HG02759 (cell line): ENCODE measurements at regions not wholly inside any gene's neighbourhood (a gene's known extent, or its start where the extent isn't known, plus 50 kb on each side); places are given as distances from the start of the nearest gene placed in this dataset.
"Not testable (repeated sequence)": the region's sequence is repeated elsewhere in the genome, so short reads cannot be mapped to it uniquely, and the experiment has no call there.

ENCODE experiments used
- ATAC-seq: cut with Tn5 transposase; IDR thresholded peaks from one replicate; pipeline ENCODE4 v1.9.1; 2021; ENCODE audit warnings: mild to moderate bottlenecking, moderate library complexity; ENCODE audit not compliant: unreplicated experiment

DNA sequence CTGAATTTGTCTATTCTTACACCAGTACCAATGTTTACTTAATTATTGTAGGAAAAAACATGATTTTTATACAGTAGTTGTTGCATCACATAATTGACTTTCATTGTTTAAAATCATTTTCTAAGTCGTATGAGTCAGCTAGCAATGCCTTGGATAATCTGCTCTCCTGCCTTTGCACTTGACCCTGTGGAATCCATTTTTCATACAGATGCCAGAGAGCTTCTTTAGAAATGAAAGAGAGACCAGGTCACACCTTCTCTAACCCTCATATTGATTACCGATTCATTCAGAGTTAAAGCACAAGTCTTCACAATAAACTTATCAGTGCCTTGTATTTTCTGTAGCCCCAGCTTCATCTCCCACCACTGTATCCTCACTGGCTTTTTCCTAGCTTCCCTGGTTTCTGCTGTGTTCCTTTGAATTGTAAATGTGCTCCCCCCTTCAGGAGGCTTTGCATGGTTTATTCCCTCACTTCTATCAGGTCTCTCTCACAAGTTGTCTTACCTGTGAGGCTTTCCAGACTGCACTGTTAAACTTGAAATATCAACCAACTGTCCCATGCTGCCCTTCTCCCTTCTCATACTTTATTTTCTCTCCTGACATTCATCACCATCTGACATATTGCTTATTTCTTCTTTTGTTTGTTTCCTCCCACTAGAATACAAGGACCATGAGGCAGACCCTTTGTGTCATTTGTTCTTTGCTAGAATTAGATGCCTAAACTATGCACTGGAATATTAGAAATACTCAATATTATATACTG, 662.0 kb upstream of the GBE1 start:
- no peak for ATAC-seq

DNA sequence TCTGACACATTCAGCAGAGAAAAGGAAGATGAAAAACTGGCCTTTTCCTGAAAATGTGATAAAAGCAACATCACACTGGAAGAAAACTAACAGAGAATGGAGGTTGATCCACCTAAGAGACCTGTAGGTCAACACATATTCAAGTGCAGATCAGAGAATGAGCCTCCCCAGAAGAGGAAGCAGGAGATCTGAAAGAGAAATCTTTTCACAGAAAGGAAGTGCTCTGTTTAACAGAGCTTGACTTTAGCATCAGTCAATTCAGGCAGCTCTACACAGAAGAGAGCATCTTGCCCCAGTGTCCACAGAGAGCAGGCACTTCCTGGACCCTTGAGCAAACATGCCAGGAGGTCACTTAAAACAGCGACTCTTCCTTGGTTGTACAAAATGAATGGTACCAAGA, 655.4 kb upstream of the GBE1 start:
- no peak for ATAC-seq

DNA sequence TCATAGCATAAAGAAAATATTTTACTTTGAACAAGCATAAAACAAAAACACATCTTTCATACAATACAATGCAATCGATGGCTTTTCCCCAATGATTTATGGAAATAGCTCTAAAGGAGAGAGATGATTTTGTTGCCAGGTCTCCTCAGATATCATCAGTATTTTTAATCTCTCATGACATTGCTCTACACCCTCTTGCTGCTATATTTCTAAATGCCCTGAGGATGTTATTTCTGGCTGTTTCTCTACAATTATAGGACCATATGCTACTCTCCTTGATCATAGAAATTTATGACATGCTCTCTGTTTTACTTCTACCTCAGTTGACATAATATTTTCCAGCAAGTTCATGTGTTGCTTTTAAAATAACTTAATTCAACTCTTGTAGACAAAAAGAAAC, 654.9 kb upstream of the GBE1 start:
- ATAC-seq = no peak

DNA sequence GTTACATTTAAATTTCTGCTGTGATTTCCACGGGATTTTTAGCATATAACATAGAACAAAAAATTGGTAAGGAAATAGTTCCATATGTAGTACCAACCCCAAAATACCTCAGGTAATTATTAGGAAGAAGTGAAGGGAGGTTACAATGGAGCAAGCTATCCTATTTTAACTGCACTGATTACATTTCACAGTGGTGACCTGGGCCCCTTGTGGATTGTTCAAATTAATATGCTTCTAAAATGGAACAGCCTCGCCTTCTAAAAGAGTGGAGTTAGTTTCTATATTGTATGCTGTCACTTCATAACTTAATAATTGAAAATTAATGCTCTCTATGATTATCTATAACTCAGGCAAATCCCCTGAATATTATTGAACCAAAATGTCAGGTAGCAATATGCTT, 651.7 kb upstream of the GBE1 start:
- no peak for ATAC-seq

DNA sequence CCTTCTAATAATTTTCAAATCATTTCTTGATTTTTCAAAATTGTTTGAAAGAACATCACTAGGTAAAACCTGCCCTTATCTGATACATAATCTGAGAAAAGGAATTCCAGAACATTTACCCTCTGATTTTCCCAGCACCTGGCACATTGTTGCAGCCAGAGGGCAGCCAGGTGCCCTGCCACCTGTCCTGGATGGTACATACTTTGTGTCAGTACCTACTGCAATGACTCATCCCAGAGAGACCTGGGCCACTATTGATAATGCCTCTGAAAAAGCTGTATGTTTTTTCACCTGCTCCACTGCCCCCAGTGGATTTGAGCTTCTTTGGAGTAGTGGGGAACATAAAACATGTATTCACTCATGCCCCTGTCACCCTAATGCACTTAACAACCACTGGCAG, 648.9 kb upstream of the GBE1 start:
- ATAC-seq = no peak

DNA sequence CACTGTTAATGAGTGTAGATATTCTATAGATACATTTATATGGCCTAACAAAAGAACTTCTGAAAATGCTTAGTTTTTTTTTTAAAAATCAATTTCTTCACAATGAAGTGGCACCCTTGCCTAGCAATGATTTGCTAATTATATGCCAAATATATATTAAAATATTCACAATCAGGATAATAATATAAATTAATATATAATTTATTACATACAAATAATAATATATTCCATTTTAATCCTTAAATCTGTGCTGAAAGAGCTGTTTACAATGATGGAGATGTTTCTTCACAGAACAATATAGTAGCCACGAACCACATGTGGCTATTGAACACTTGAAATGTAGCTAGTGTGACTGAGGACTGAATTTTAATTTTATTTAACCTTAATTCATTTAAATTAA, 648.4 kb upstream of the GBE1 start:
- no peak for ATAC-seq

DNA sequence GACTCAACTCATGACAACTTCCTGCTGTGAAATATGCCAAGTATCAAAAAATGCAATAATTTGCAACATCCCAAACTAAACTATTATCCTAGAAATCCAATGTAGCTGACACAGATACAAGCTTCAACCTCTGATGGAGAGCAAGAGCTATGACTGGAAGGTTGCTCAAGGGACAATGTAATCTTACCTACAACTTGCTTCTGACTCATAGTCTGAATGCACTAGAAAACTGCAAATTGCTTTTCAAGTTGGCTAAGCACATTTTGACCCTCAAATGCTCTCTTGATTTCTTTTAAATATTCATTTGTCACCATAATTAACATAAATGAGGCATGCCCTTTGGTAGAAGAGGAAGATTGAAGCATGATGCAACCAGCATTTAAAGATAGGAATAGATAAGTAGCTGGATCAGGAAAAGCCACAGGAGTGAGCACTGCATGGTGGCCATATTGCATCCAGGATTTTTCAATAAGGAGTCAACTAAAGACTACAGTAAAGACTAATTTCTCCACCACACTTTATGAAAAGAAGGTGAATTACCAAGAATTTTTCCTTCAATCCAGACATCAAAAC, 630.8 kb upstream of the GBE1 start:
- ATAC-seq = no peak

DNA sequence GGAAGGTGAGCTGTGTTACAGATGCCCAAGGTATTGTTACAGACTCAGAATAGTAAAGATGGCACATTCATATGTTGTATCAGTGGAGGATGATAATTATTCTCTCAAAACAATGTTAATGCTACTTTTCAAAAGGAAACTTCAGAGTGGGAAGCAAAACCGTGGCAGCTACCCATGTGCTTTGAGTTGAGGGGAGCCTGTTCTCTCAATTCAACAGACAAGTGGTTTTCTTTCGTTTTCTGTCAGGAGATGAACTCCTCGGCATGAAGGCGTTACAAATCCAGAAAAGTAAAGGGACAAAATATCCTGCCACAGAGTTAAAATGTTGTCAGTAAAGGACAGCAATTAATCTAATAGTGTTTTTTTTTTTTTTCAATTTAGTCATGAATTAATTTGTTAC, 629.4 kb upstream of the GBE1 start:
- no peak for ATAC-seq

DNA sequence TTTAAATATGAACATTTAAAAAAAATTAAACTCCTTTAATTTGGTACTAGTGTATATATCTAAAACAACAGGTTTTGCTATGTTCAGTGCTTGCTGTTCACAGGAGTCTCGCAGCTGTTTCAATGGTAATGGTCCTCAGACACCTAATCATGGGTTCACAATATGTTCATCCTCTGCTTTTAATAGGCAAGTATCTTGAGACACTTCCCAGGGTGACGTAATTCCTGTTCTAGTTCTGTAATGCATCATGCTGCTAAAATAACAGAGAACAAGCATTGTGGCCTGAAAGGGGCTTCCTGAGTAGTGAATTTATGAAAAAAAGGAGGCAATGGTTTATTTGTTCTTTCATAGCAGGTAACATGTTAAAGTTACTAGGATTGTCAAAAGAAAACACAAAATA, 625.2 kb upstream of the GBE1 start:
- no peak for ATAC-seq

DNA sequence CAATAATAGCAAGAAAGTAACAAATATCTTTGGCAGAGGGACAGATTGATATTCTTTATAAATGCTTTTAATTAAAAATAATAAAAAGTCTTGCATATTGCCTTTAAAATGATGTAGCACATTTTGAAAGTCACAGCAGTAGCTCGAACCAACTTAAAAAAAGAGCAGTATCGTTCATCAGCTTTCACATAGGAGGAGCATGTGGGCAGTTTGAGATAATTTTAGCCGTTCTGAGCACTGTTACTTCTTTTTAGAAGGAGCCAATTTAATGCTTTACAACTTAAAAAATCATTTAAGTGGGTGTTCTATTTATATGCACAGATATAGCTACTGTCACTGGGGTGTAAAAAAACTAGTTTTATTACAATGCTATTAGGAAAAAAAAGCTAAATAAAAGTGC, 622.7 kb upstream of the GBE1 start:
- ATAC-seq = no peak

DNA sequence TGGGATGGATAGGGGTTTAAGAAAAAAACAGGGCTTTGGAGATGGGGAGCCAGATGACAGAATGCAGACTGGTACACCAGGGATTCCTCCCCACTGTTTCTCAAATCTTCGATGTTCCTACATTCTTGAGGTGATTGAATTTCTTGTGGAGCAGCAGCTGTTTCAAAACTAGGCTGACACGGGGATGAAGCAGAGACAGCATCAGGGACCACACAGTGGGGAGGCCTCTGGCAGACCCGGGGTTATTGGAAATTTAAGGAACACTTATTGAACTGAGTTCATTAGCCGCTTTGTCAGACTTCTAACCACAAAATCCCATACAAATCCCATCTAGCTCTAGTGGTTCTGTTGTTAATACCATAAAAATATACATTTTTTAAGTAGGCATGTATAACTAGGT, 621.4 kb upstream of the GBE1 start:
- no peak for ATAC-seq

DNA sequence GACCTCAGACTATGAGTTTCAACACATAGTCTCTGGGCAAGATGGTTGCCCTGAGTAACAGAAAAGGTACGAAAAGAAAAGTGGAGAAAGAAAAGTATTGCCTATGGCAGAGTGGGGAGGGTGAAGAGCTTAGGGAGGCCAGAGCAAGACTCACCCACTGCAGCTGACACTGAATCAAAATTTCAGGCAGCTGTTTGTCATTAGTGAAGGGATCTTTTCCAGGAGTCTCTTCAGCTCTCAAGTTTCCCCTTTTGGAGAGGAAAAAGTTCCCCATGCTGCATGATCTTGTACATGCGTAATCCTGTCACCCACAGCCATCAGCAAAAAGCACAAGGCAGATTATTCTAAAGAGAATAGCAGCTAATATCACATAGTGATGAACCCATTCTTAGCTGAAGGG, 616.9 kb upstream of the GBE1 start:
- no peak for ATAC-seq

DNA sequence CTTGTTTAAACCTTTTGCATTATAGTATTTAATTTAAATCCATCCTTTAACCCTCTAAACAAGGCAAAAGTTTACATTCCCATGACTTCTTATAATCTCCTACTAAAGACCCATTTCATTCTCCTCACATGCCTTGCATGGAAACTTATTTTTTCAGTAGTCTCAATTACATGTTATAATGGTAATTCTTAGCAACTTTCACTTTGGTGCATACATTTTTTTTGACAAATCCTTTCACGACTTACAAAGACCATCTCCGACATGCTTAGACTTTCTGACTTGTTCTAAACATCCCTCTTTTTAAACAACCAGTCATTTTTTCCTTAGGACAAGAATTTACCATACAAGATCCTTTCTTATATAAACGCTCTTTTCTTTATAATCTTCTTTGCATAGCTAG, 615.4 kb upstream of the GBE1 start:
- no peak for ATAC-seq

DNA sequence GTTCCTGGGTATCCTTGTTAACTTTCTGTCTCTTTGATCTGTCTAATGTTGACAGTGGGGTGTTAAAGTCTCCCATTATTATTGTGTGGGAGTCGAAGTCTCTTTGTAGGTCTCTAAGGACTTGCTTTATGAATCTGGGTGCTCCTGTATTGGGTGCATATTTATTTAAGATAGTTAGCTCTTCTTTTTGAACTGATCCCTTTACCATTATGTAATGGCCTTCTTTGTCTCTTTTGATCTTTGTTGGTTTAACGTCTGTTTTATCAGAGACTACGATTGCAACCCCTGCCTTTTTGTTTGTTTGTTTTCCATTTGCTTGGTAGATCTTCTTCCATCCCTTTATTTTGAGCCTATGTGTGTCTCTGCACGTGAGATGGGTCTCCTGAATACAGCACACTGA, 612.4 kb upstream of the GBE1 start:
- not testable (repeated sequence) for ATAC-seq

DNA sequence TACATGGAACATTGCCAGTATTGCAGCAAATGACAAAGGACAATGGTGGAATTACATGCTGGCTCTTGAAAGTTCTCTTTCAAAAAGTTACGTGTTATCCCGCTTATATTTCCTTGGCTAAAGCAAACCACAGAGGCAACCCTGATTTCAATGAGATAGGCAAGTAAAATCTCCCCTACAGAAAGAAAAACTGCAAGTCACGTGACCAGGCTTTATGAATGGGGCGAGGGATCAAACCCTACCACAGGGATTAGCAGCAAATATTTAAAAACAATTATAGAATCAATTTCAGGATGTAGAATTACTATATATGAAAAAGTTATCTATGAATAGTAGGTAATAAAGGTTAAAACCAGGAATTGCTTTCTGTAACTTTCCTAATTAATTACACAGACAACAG, 603.4 kb upstream of the GBE1 start:
- ATAC-seq = no peak

DNA sequence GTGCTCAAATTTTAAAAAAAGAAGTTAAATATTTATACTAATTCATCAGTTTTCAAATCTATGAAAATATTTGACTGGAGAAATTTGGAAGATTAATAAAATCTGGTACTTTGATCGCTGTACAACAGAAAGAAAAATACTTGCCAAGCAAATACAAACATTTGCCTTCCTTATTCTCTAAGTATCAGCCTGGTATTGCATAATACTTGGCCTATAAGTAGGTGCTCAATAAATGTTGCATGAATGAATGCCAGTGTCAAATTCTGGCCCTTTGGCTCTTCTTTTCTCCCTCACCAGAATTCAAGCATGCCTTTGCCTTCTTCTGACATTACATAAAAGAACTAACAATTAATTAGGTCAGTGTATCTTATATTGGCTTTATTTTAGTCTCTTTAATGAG, 601.7 kb upstream of the GBE1 start:
- ATAC-seq = no peak

DNA sequence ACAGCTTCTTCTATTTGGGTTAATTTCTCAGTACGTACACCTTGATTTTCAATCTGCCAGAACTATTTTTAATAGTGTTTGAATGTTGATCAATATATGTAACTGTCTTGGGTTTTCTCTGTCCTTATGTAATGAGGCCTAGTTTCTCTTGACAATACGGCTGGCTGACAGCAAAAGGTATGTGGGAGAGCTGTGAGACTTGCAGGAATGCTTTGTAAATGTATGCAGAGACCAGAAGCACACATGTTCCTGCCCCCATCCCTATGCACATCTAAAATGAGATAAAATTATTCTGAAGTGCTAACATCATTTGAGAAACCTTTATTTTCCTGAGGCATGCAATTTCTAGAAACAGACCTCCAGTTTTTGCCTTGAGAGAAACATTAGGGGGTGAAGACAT, 593.8 kb upstream of the GBE1 start:
- no peak for ATAC-seq

DNA sequence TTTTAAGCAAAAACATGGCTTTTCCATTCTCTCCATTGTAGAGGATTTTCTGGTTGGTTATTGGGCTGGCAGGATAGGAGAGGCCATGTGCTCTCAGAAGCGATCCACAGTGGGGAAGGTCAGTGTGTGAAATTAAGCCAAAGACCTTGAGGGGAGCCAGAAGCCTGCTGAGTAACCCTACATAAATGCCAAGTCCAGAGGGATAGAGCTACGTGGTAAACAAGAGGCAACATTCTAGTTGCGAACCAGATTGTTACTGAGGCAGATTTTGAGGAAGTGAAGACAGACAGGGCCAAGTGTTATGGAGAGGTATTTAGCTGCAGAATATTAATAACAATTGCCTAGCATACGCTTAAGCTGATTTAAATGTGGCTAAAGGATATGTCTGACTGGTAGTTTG, 592.8 kb upstream of the GBE1 start:
- ATAC-seq = no peak

DNA sequence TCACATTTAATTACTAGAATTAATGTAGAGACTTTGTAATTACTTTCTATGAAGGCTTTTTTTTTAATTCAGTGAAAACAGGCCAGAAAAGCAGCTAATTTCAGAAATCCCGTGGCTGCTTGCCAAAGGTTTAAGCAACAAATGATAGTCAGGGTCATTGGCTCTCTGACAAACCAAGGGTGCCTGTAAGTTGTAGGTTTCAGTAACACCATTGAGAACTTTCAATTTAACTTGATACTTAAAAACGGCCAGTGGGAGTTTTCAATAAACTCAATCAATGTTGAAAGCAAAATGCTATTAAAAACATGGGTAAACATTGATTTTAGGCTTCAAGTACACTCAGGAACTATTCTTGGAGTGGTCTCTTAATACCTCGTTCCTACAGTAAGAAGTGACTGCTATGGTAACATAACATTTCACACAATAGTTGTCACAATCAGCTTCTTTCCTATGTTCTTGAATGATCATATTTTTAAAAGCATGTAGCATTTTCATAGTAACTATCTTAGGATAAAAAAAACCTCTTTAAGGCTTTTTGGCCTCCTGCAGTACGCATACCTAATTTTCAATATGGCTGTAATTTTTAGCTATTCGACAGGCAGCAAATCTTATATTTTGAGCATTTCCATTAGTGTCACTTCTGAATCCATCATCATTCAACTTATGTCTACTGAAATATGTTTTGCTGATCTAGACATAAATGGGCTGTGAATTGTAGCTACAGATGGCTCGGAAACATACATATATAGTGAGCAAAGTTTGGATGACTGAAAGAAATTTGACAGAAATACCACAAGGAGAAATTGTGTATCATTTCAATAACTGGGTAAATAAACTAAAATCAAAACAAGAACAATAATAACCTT, 592.1 kb upstream of the GBE1 start:
- ATAC-seq = no peak

DNA sequence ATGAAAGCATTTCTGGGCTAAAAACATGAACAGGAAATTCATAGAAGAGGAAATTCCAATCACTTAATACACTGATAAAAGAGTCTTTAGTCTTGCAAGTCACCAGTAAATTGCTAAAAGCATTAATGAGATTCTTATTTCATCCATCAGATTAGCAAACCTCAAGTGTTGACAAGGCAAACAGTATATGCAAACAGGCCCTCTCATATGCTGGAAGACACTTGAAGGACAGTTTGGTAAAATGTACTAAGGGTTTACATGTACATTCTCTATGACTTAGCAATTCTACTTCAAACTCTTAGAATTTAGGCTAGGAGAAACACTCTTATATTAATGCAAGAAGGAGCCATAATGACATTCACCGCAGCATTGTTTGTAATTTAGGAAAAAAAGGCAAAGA, 586.1 kb upstream of the GBE1 start:
- ATAC-seq = no peak

DNA sequence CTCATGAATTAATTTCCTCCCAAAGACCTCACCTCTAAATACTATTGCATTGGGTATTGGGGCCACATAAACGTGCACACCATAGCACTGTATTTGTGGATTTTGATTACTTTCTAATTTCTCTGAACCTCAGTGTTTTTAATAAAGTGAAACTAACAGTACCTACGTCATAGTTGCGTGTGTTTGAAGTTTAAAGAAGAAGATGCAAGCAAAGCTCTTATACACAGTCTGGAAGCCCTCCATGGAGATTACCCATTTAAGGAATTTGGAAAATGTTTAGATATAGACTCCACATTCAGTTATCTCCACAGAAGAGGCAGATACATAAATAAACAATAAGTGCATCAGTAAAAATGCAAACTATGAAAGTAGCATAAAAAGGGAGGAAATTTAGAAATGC, 581.1 kb upstream of the GBE1 start:
- no peak for ATAC-seq

DNA sequence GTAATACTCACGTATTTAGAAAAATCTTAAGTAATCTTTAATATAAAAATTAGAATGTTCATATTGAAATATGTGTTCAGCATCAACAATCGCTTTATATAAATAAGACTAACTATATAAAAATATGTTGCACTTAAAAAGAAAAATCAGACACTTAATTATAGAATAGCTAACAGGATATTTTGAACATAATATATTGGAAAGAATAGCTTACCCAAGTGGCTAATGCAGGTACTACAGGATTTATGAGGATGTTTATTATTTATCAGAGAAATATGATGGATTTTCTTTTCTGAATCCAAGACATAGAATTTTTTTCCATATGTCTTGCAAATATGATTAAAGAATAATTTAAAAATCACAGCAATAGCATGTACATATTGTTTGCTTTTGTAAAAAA, 567.9 kb upstream of the GBE1 start:
- ATAC-seq = no peak
